ENCODE measurements at regions not wholly inside any gene's neighbourhood (a gene's known extent, or its start where the extent isn't known, plus 50 kb on each side); places are given as distances from the start of the nearest gene placed in this dataset.

GRCh38 chr5:147050172-147050571, 171.6 kb upstream of the PPP2R2B start:
- TF ChIP-seq POLR2AphosphoS5 (IDR thresholded peaks at IDR 0.05) (no peak), POLR2A (IDR thresholded peaks at IDR 0.05) (no peak), EP300 (IDR thresholded peaks at IDR 0.05) (no peak)
- TF ChIP-seq, protein P1, sequence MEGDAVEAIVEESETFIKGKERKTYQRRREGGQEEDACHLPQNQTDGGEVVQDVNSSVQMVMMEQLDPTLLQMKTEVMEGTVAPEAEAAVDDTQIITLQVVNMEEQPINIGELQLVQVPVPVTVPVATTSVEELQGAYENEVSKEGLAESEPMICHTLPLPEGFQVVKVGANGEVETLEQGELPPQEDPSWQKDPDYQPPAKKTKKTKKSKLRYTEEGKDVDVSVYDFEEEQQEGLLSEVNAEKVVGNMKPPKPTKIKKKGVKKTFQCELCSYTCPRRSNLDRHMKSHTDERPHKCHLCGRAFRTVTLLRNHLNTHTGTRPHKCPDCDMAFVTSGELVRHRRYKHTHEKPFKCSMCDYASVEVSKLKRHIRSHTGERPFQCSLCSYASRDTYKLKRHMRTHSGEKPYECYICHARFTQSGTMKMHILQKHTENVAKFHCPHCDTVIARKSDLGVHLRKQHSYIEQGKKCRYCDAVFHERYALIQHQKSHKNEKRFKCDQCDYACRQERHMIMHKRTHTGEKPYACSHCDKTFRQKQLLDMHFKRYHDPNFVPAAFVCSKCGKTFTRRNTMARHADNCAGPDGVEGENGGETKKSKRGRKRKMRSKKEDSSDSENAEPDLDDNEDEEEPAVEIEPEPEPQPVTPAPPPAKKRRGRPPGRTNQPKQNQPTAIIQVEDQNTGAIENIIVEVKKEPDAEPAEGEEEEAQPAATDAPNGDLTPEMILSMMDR (IDR thresholded peaks at IDR 0.05): no peak
- no peak overlapping the region for H3K27ac ChIP-seq
- no peak for DNase-seq
- H3K36me3 ChIP-seq: no peaks in the 10 kb centered on the region
- H3K27me3 ChIP-seq: no peaks in the 10 kb centered on the region
- intact Hi-C loops (cut with DNase I; ENCODE audit: low total_unique reads): no loop called here
- no peak overlapping the region for H3K4me3 ChIP-seq
- no peaks in the 10 kb centered on the region for H3K9me3 ChIP-seq
- no peaks in the 10 kb centered on the region for H3K4me1 ChIP-seq
- 63 to 90% (median 66%) methylated on average over 2 of the region's 2 CpGs for WGBS, 5 donors

DNA sequence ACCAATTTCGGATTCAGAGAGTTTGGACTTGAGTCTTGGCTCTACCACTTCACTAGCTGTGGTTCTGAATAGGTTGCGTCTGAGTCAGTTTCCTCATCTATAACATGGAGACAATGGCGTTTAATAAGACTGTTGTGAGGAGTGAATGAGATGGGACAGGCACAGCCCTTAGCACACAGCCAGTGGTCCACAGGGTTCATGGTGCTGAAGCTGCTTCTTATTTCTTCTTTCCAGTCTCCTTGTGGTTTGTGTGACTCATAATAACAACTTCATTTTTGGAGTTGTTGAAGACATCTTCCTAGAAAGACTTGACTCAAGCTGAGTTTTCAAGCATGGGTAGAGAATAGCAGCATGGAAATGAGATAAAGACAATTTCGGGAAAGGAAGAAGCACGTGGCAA, 172.6 kb upstream of the PPP2R2B start:
- TF ChIP-seq POLR2A (IDR thresholded peaks at IDR 0.05): no peak
- TF ChIP-seq, protein P1 (IDR thresholded peaks at IDR 0.05): no peak
- no peak for TF ChIP-seq EP300 (IDR thresholded peaks at IDR 0.05)
- no peak for TF ChIP-seq POLR2AphosphoS5 (IDR thresholded peaks at IDR 0.05)
- WGBS, 5 donors: 85 to 91% (median 89%) methylated on average over 5 of the region's 5 CpGs

DNA sequence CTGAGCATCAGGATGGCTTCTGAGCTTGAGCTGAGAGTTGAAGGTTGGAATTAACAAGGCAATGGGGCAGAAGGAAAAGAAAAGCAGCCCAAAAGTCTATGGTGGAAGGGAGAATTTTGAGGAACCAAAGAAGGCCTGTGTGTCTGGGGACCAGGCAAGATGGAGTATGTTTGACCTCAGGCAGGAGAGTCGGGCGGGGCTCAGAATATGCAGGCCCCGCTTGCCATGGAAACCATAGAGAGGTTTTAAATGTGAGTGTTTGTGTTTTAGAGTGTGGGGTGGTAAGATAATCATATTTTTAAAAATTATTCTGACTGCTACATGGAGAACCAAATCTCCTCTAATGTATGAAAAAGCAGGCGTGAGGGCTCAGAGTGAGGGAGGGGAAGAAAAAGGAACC, 174.0 kb upstream of the PPP2R2B start:
- intact Hi-C loops (cut with DNase I; ENCODE audit: low total_unique reads): no loop called here
- Histone ChIP-seq H3K4me1 (no peaks in the 10 kb centered on the region), H3K27me3 (no peaks in the 10 kb centered on the region), H3K4me3 (no peak overlapping the region), H3K36me3 (no peaks in the 10 kb centered on the region), H3K27ac (no peak overlapping the region), H3K9me3 (no peaks in the 10 kb centered on the region)
- no peak for DNase-seq
- 92 to 97% (median 93%) methylated on average over 4 of the region's 4 CpGs for WGBS, 5 donors
- TF ChIP-seq POLR2AphosphoS5 (IDR thresholded peaks at IDR 0.05) (no peak), POLR2A (IDR thresholded peaks at IDR 0.05) (no peak), EP300 (IDR thresholded peaks at IDR 0.05) (no peak)
- TF ChIP-seq, protein P1 (IDR thresholded peaks at IDR 0.05): no peak

More for the DNA sequence above, 172.6 kb upstream of the PPP2R2B start:
- Histone ChIP-seq H3K27ac (no peak overlapping the region), H3K9me3 (no peaks in the 10 kb centered on the region), H3K4me1 (no peaks in the 10 kb centered on the region), H3K27me3 (no peaks in the 10 kb centered on the region), H3K4me3 (no peak overlapping the region), H3K36me3 (no peaks in the 10 kb centered on the region)
- DNase-seq: no peak
- intact Hi-C loops (cut with DNase I; ENCODE audit: low total_unique reads): no loop called here

DNA sequence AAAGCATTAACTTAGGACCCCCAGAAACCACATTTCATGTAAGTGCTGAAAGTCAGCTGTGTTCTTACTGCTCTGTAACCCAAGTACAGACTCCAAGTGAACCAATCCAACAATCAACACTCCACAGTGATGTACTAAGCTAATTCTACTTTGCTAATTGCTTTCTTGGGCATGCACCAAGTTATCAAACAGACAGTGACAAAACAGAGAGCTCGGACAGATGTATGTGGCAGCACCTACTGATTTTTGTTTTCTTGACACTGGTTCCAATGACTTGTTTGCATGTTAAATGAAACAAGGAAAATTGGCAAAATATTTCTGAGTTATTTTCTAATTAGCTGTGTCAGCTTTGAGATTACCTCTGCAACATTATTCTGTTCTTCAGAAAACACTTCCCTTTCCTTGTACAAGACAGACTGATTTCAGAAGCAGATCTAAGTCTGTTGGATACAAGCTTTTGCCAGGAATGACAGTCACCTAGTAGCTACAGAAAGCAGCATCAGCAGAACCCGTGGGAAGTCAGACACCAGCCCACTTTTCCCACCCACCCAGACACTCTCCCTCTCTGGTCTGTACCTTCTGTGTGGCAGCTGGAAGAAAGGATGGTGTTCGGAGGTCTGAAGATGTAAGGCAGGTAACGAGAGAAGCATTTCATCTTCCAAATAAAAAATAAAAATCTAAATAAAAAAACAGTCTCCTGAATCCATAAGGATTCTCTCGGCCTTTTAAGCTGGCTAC, 176.7 kb upstream of the PPP2R2B start:
- no peaks in the 10 kb centered on the region for H3K9me3 ChIP-seq
- DNase-seq: no peak
- H3K27me3 ChIP-seq: no peaks in the 10 kb centered on the region
- no peaks in the 10 kb centered on the region for H3K36me3 ChIP-seq
- H3K4me1 ChIP-seq: no peaks in the 10 kb centered on the region
- 58 to 64% (median 64%) methylated on average over 5 of the region's 5 CpGs for WGBS, 5 donors
- no peak overlapping the region for H3K4me3 ChIP-seq
- TF ChIP-seq, protein P1 (IDR thresholded peaks at IDR 0.05): no peak
- TF ChIP-seq POLR2A (IDR thresholded peaks at IDR 0.05): no peak
- TF ChIP-seq POLR2AphosphoS5 (IDR thresholded peaks at IDR 0.05): no peak
- no peak for TF ChIP-seq EP300 (IDR thresholded peaks at IDR 0.05)
- no peak overlapping the region for H3K27ac ChIP-seq
- intact Hi-C loops (cut with DNase I; ENCODE audit: low total_unique reads): no loop called here

Measured in stomach (tissue), 8 donors.